Naive thymus-derived CD4-positive, alpha-beta T cell (primary cell): ENCODE measurements at regions not wholly inside any gene's neighbourhood (a gene's known extent, or its start where the extent isn't known, plus 50 kb on each side); places are given as distances from the start of the nearest gene placed in this dataset.

Experiments
- ATAC-seq: fragments of 150-1000 bp; cut with Tn5 transposase; 2 replicates; pipeline ENCODE4 v1.10.0; 2021; ENCODE audit warnings: mild to moderate bottlenecking, moderate library complexity
- CTCF ChIA-PET: fragments of 350-600 bp; sonication (Branson Sonifier 250); formaldehyde crosslinking; loops from one replicate; lab custom pipeline; 2021; ENCODE audit warnings: antibody characterized with exemption; lab: Charles Lee
- POLR2A ChIA-PET: fragments of 350-600 bp; sonication (Branson Sonifier 250); formaldehyde crosslinking; loops from one replicate; lab custom pipeline; 2021; ENCODE audit warnings: antibody characterized with exemption, inconsistent platforms; lab: Charles Lee
- DNase-seq, 9 donors: peaks; one replicate each; pipeline versions ENCODE4 v3.0.0 to v3.0.0-alpha.2; 2020 to 2022; ENCODE audit warnings: mixed read lengths in 1 of 9
- H3K27ac ChIP-seq: one replicate; pipeline ENCODE4 v1.7.0; 2013; ENCODE audit warnings: mild to moderate bottlenecking, low read depth, low read length, moderate library complexity
- H3K27me3 ChIP-seq, 2 donors: one replicate each; pipeline ENCODE4 v1.7.0; 2013; ENCODE audit warnings: low read length in 2 of 2, mild to moderate bottlenecking in 2 of 2, moderate library complexity in 2 of 2; ENCODE audit not compliant: control insufficient read depth in 2 of 2, insufficient read depth in 2 of 2
- H3K36me3 ChIP-seq, 3 experiments: 1 replicate in 2 of 3; 2 replicates in 1 of 3; pipeline ENCODE4 v1.7.0; 2013; ENCODE audit warnings: low read length in 3 of 3, mild to moderate bottlenecking in 3 of 3, moderate library complexity in 1 of 3; ENCODE audit not compliant: insufficient read depth in 3 of 3, control insufficient read depth in 2 of 3
- H3K4me1 ChIP-seq, 2 donors: one replicate each; pipeline ENCODE4 v1.7.0; 2013; ENCODE audit warnings: low read length in 2 of 2, mild to moderate bottlenecking in 2 of 2, moderate library complexity in 1 of 2; ENCODE audit not compliant: control insufficient read depth in 2 of 2, insufficient read depth in 2 of 2
- H3K4me3 ChIP-seq: 2 replicates; pipeline ENCODE4 v1.7.0; 2013; ENCODE audit warnings: mild to moderate bottlenecking, low read length
- H3K9me3 ChIP-seq, 3 experiments: 1 replicate in 2 of 3; 2 replicates in 1 of 3; pipeline ENCODE4 v1.7.0; 2013; ENCODE audit warnings: low read length in 3 of 3; ENCODE audit not compliant: control insufficient read depth in 2 of 3
- H3K27ac Mint-ChIP-seq, 9 donors: one replicate each; pipeline ENCODE4 v1.8.0; 2020 to 2022; ENCODE audit warnings: mixed read lengths in 9 of 9, mild to moderate bottlenecking in 8 of 9, moderate library complexity in 5 of 9, inconsistent platforms in 2 of 9
- H3K27me3 Mint-ChIP-seq, 5 donors: one replicate each; pipeline ENCODE4 v1.8.0; 2021 to 2022; ENCODE audit warnings: mixed read lengths in 5 of 5, mild to moderate bottlenecking in 1 of 5
- H3K36me3 Mint-ChIP-seq, 5 donors: one replicate each; pipeline ENCODE4 v1.8.0; 2020 to 2022; ENCODE audit warnings: mixed read lengths in 5 of 5, mild to moderate bottlenecking in 3 of 5, inconsistent platforms in 1 of 5
- H3K4me1 Mint-ChIP-seq, 7 donors: one replicate each; pipeline ENCODE4 v1.8.0; 2020 to 2022; ENCODE audit warnings: mixed read lengths in 7 of 7, mild to moderate bottlenecking in 3 of 7, inconsistent platforms in 1 of 7
- H3K4me3 Mint-ChIP-seq, 10 donors: one replicate each; pipeline ENCODE4 v1.8.0; 2020 to 2022; ENCODE audit warnings: mild to moderate bottlenecking in 10 of 10, mixed read lengths in 10 of 10, moderate library complexity in 6 of 10, inconsistent platforms in 2 of 10
- H3K9me3 Mint-ChIP-seq, 11 donors: one replicate each; pipeline ENCODE4 v1.8.0; 2020 to 2022; ENCODE audit warnings: mixed read lengths in 11 of 11, mild to moderate bottlenecking in 4 of 11, inconsistent platforms in 1 of 11, moderate library complexity in 1 of 11
- intact Hi-C, 2 donors: fragments of 100-400 bp; cut with micrococcal nuclease; formaldehyde crosslinking; loops; one replicate each; pipeline ENCODE4 v1.15.1; 2023

- Histone ChIP-seq H3K27ac (no peak overlapping the region), H3K27me3 (no peaks in the 10 kb centered on the region), H3K9me3 (no peaks in the 10 kb centered on the region), H3K4me3 (no peak overlapping the region), H3K36me3 (no peaks in the 10 kb centered on the region), H3K4me1 (no peaks in the 10 kb centered on the region)
- Mint-ChIP-seq H3K27ac (peak overlapping the region in 2 of 9 donors; percentile 7 to 62), H3K27me3 (peaks cover 17 to 42% (median 20%) of the 10 kb centered on the region in 5 donors), H3K4me1 (peaks cover 6 to 9% (median 7%) of the 10 kb centered on the region in 7 donors), H3K36me3 (no peaks in the 10 kb centered on the region), H3K4me3 (peak overlapping the region in 9 of 10 donors; percentile 25 to 75 (median 69)), H3K9me3 (peaks cover 0 to 4% (median 0%) of the 10 kb centered on the region in 11 donors)
- ATAC-seq = peak; percentile 64
- DNase-seq = peak in 4 of 9 donors; percentile 5 to 22 (median 16)
- ChIA-PET CTCF (interaction anchor here (1.0 kb wide), 1 partner anchor 129 kb away, joined by 3 read pairs; no protein-coding TSS in a partner anchor), POLR2A (no interaction called here)
- intact Hi-C loops = no loop called here
Measured at GRCh38 chr1:112337028-112337531, 58.9 kb upstream of the CTTNBP2NL start.

GRCh38 chr1:112341986-112342385 is 54.0 kb upstream of the CTTNBP2NL start:
- H3K27ac ChIP-seq = no peak overlapping the region
- H3K4me1 Mint-ChIP-seq = peaks cover 15 to 26% (median 22%) of the 10 kb centered on the region in 7 donors
- intact Hi-C loops = no loop called here
- H3K4me1 ChIP-seq = peaks cover 12 to 14% of the 10 kb centered on the region in 2 donors
- CTCF ChIA-PET = no interaction called here
- no peak overlapping the region for H3K4me3 ChIP-seq
- DNase-seq (no peak), ATAC-seq (no peak)
- no peaks in the 10 kb centered on the region for H3K27me3 ChIP-seq
- H3K9me3 ChIP-seq = no peaks in the 10 kb centered on the region
- POLR2A ChIA-PET = no interaction called here
- H3K36me3 ChIP-seq = no peaks in the 10 kb centered on the region
- peaks cover 8 to 16% (median 13%) of the 10 kb centered on the region in 5 donors for H3K27me3 Mint-ChIP-seq
- no peak overlapping the region for H3K4me3 Mint-ChIP-seq
- H3K9me3 Mint-ChIP-seq = peaks cover 0 to 4% (median 0%) of the 10 kb centered on the region in 11 donors
- H3K36me3 Mint-ChIP-seq = no peaks in the 10 kb centered on the region
- peak overlapping the region in 2 of 9 donors; percentile 56 to 73 for H3K27ac Mint-ChIP-seq

DNA sequence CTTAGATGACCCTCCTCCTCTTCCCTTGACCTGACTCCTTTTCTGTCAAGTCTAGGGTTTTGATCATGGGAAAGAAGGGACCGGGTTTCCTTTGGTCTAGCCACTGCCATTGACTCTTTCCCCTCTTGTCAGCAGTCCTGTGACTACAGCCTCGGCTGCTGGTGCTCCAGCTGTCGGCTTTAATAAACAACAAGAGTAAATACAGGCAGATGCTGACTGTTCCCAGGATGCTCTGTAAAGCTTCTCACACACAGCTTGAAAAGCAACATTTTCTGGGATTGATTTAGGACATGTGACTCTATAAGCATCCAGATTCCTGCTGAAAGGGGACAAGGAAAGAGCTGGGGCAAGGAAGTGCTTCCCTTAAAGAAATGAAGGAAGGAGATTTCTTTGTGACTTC is 53.5 kb upstream of the CTTNBP2NL start:
- peak overlapping the region in 1 of 9 donors; percentile 3 for H3K27ac Mint-ChIP-seq
- Histone ChIP-seq H3K27me3 (no peaks in the 10 kb centered on the region), H3K36me3 (no peaks in the 10 kb centered on the region), H3K4me1 (peaks cover 12 to 14% of the 10 kb centered on the region in 2 donors), H3K4me3 (no peak overlapping the region), H3K27ac (no peak overlapping the region), H3K9me3 (no peaks in the 10 kb centered on the region)
- no peak overlapping the region for H3K4me3 Mint-ChIP-seq
- CTCF ChIA-PET = no interaction called here
- intact Hi-C loops = no loop called here
- peaks cover 5 to 13% (median 10%) of the 10 kb centered on the region in 5 donors for H3K27me3 Mint-ChIP-seq
- DNase-seq (no peak), ATAC-seq (no peak)
- H3K4me1 Mint-ChIP-seq = peaks cover 11 to 23% (median 18%) of the 10 kb centered on the region in 7 donors
- no peaks in the 10 kb centered on the region for H3K36me3 Mint-ChIP-seq
- H3K9me3 Mint-ChIP-seq = peaks cover 0 to 4% (median 0%) of the 10 kb centered on the region in 11 donors
- POLR2A ChIA-PET = no interaction called here

DNA sequence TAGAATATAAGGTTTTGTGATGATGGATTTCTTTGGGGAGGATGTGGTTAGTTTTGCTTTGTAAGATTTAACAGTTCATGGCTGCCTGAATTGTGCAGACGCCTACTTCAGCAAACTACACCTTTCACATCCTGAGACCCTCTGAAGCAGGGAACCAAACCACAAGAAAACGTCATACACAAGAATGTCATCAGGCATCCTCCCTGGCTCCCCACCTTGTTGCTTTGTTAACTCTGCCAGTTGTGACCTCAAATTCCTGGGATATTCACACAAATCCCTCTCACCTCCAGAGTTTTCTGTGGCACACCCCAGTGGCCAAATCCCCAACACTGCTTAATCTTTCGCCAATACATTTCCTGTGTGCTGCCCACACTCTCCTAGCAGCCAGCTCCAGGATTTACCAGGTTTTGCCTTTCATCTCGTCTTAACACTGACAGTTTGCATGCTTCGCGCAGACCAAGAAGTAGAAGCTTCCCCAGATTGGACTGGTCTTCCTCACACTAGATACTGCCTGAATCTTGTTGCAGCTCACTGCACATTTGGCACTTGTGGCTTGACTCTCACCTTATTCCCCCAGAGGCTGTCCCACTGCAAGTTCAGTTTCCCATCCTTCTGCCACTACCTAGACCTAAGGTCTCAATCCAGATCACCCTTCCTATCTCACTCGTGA is 51.1 kb upstream of the CTTNBP2NL start:
- CTCF ChIA-PET = interaction anchor here (0.9 kb wide), 1 partner anchor 13 kb away, joined by 4 read pairs; no protein-coding TSS in a partner anchor
- peak in 7 of 9 donors; percentile 48 to 77 (median 72) for DNase-seq

More for the DNA sequence above, 51.1 kb upstream of the CTTNBP2NL start:
- no peaks in the 10 kb centered on the region for H3K36me3 ChIP-seq
- intact Hi-C loops = no loop called here
- H3K27me3 ChIP-seq = no peaks in the 10 kb centered on the region
- no peak overlapping the region for H3K27ac ChIP-seq
- peak; percentile 87 for ATAC-seq
- H3K4me1 Mint-ChIP-seq = peaks cover 11 to 23% (median 18%) of the 10 kb centered on the region in 7 donors
- peak overlapping the region; percentile 4 to 92 (median 81) for H3K27ac Mint-ChIP-seq
- peaks cover 12 to 14% of the 10 kb centered on the region in 2 donors for H3K4me1 ChIP-seq
- H3K4me3 Mint-ChIP-seq = peak overlapping the region in 9 of 10 donors; percentile 10 to 65 (median 27)
- POLR2A ChIA-PET = interaction anchor here (0.7 kb wide), 1 partner anchor 939 kb away, joined by 4 read pairs; no protein-coding TSS in a partner anchor
- H3K9me3 Mint-ChIP-seq = peaks cover 0 to 14% (median 3%) of the 10 kb centered on the region in 11 donors
- H3K4me3 ChIP-seq = no peak overlapping the region
- H3K27me3 Mint-ChIP-seq = peaks cover 0 to 9% (median 2%) of the 10 kb centered on the region in 5 donors
- no peaks in the 10 kb centered on the region for H3K9me3 ChIP-seq
- H3K36me3 Mint-ChIP-seq = peaks cover 0 to 7% (median 0%) of the 10 kb centered on the region in 5 donors
